Osteocyte (in vitro differentiated cells): ENCODE measurements at regions not wholly inside any gene's neighbourhood (a gene's known extent, or its start where the extent isn't known, plus 50 kb on each side); places are given as distances from the start of the nearest gene placed in this dataset.

Experiments used
- DNase-seq: peaks from one replicate; pipeline ENCODE4 v3.0.0; 2021; ENCODE audit warnings: mixed read lengths; ENCODE audit not compliant: unreplicated experiment; ENCODE audit errors: extremely low spot score
- H3K27ac Mint-ChIP-seq: one replicate; pipeline ENCODE4 v1.8.0; 2021; ENCODE audit warnings: mild to moderate bottlenecking, mixed read lengths; ENCODE audit not compliant: unreplicated experiment
- H3K27me3 Mint-ChIP-seq: one replicate; pipeline ENCODE4 v1.8.0; 2021; ENCODE audit warnings: mixed read lengths; ENCODE audit not compliant: unreplicated experiment
- H3K36me3 Mint-ChIP-seq: one replicate; pipeline ENCODE4 v1.8.0; 2021; ENCODE audit warnings: mixed read lengths; ENCODE audit not compliant: unreplicated experiment
- H3K4me1 Mint-ChIP-seq: one replicate; pipeline ENCODE4 v1.8.0; 2021; ENCODE audit warnings: mixed read lengths; ENCODE audit not compliant: unreplicated experiment
- H3K4me3 Mint-ChIP-seq: one replicate; pipeline ENCODE4 v1.8.0; 2021; ENCODE audit warnings: mild to moderate bottlenecking, moderate library complexity, mixed read lengths; ENCODE audit not compliant: unreplicated experiment
- H3K9me3 Mint-ChIP-seq: one replicate; pipeline ENCODE4 v1.8.0; 2021; ENCODE audit warnings: mixed read lengths; ENCODE audit not compliant: unreplicated experiment
- TF ChIP-seq, protein P1 (sequence below): fragments of 200-600 bp; sonication (generic); IDR thresholded peaks from 2 replicates; pipeline ENCODE4 v1.5.0; 2021; ENCODE audit warnings: antibody characterized with exemption, mild to moderate bottlenecking, moderate library complexity

DNA sequence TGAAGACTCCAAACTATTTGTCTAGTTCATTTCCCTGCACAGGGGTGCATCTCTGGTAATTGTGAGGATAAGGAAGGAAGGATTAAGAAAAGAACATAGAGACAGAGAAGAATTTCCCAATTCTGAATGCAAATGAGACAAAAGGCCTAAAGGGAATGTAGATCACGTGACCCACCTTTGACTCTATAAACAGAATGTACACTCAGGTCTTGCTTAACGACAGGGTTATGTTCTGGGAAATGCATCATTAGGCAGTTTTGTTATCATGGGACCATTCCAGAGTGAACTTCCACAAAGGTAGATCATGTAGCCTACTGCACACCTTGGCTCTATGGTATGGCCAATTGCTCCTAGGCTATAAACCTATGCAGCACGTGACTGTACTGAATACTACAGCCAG lies 252.3 kb upstream of the ZP4 start:
- TF ChIP-seq, protein P1, sequence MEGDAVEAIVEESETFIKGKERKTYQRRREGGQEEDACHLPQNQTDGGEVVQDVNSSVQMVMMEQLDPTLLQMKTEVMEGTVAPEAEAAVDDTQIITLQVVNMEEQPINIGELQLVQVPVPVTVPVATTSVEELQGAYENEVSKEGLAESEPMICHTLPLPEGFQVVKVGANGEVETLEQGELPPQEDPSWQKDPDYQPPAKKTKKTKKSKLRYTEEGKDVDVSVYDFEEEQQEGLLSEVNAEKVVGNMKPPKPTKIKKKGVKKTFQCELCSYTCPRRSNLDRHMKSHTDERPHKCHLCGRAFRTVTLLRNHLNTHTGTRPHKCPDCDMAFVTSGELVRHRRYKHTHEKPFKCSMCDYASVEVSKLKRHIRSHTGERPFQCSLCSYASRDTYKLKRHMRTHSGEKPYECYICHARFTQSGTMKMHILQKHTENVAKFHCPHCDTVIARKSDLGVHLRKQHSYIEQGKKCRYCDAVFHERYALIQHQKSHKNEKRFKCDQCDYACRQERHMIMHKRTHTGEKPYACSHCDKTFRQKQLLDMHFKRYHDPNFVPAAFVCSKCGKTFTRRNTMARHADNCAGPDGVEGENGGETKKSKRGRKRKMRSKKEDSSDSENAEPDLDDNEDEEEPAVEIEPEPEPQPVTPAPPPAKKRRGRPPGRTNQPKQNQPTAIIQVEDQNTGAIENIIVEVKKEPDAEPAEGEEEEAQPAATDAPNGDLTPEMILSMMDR = no peak
- H3K27ac Mint-ChIP-seq = no peak overlapping the region
- no peaks in the 10 kb centered on the region for H3K36me3 Mint-ChIP-seq
- DNase-seq = no peak
- no peaks in the 10 kb centered on the region for H3K9me3 Mint-ChIP-seq
- no peak overlapping the region for H3K4me3 Mint-ChIP-seq
- H3K27me3 Mint-ChIP-seq = peaks cover 2% of the 10 kb centered on the region
- H3K4me1 Mint-ChIP-seq = no peaks in the 10 kb centered on the region

DNA sequence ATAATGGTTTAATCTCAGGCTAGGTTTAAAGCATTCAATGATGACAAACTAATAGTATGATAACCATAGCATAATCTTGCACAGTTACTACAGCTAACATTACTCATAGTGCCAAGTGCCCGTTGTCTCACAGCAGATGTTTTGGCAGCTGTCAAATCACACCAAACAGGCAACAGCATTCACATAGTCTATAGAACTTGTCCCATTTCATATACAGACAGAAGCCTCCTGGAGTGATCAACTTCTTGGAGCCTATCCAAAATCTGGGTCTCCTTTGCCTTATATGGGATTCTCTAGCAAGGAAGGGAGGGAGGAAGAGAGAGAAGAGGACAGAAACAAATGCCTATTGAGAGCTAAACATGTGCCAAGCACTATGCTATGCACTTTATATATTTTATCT lies 250.6 kb upstream of the ZP4 start:
- Mint-ChIP-seq H3K27me3 (peaks cover 2% of the 10 kb centered on the region), H3K9me3 (no peaks in the 10 kb centered on the region), H3K27ac (no peak overlapping the region), H3K36me3 (no peaks in the 10 kb centered on the region), H3K4me1 (no peaks in the 10 kb centered on the region), H3K4me3 (no peak overlapping the region)
- no peak for DNase-seq
- TF ChIP-seq, protein P1 = no peak

DNA sequence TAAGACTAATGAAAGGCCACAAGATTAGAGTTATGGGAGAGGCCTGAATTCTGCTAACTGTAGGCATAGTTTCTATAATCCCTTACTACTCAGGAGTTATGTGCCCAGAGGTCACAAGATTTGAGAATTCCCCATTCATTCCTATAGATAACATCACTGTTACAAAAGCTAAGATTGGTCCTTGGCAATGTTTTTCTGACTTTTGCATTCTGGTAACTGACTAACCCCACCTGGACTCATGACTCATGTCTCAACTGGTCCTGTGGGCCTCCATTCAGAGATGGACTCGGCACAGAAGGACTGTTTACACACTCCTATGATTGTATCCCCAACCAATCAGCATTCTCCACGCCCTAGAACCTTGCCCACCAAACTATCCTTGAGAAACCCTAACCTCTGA lies 249.0 kb upstream of the ZP4 start:
- no peaks in the 10 kb centered on the region for H3K36me3 Mint-ChIP-seq
- no peaks in the 10 kb centered on the region for H3K4me1 Mint-ChIP-seq
- no peak for DNase-seq
- H3K4me3 Mint-ChIP-seq = no peak overlapping the region
- no peak overlapping the region for H3K27ac Mint-ChIP-seq
- H3K9me3 Mint-ChIP-seq = peaks cover 3% of the 10 kb centered on the region
- H3K27me3 Mint-ChIP-seq = peaks cover 2% of the 10 kb centered on the region
- TF ChIP-seq, protein P1 = no peak

DNA sequence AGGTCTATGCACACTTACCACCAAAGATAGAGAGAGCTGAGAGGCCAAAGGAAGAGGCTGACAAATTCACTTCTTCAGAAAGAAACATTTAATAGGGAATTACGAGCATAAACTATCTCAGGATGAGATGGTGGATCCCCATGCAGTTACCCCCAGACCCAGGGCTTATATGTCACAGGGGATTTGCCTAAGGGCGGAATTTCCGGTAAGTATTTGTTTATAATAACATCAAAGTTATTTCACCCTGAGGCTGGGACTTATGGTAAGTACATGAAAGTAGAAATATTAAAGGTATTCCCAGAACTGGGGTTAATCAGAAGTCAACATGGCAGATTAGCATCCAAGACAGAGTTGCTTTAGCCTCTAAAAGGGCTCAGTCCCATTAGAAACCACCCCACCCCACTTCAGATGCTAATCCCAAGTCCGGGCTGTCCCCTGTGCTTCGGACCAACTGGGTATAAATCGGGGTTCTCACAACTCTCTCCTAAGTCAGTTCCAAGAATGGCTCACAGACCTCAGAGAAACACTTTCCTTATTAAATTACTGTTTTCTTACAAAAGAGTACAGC lies 247.4 kb upstream of the ZP4 start:
- Mint-ChIP-seq H3K4me1 (no peaks in the 10 kb centered on the region), H3K9me3 (peaks cover 3% of the 10 kb centered on the region), H3K27me3 (no peaks in the 10 kb centered on the region)

More for the DNA sequence above, 247.4 kb upstream of the ZP4 start:
- no peak for DNase-seq
- TF ChIP-seq, protein P1 = no peak
- H3K27ac Mint-ChIP-seq = no peak overlapping the region
- H3K4me3 Mint-ChIP-seq = no peak overlapping the region
- no peaks in the 10 kb centered on the region for H3K36me3 Mint-ChIP-seq
